ENCODE measurements at regions not wholly inside any gene's neighbourhood (a gene's known extent, or its start where the extent isn't known, plus 50 kb on each side); places are given as distances from the start of the nearest gene placed in this dataset.

- no peak for DNase-seq (ENCODE audit: low read depth)
- ChIA-PET POLR2A (no interaction called here), CTCF (no interaction called here)
- Histone ChIP-seq H3K4me3 (ENCODE audit: low read depth, low read length) (no peak overlapping the region), H3K36me3 (ENCODE audit: control insufficient read depth, insufficient read depth, low read length) (no peaks in the 10 kb centered on the region), H3K27me3 (ENCODE audit: control insufficient read depth, insufficient read depth, low read length) (no peaks in the 10 kb centered on the region)
- TF ChIP-seq, protein P1, sequence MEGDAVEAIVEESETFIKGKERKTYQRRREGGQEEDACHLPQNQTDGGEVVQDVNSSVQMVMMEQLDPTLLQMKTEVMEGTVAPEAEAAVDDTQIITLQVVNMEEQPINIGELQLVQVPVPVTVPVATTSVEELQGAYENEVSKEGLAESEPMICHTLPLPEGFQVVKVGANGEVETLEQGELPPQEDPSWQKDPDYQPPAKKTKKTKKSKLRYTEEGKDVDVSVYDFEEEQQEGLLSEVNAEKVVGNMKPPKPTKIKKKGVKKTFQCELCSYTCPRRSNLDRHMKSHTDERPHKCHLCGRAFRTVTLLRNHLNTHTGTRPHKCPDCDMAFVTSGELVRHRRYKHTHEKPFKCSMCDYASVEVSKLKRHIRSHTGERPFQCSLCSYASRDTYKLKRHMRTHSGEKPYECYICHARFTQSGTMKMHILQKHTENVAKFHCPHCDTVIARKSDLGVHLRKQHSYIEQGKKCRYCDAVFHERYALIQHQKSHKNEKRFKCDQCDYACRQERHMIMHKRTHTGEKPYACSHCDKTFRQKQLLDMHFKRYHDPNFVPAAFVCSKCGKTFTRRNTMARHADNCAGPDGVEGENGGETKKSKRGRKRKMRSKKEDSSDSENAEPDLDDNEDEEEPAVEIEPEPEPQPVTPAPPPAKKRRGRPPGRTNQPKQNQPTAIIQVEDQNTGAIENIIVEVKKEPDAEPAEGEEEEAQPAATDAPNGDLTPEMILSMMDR (IDR thresholded peaks at IDR 0.05; ENCODE audit: insufficient read depth, low read depth, low read length) = no peak
These were observed 94.9 kb downstream of the TMEM130 start for GRCh38 chr7:98774884-98775283.

DNA sequence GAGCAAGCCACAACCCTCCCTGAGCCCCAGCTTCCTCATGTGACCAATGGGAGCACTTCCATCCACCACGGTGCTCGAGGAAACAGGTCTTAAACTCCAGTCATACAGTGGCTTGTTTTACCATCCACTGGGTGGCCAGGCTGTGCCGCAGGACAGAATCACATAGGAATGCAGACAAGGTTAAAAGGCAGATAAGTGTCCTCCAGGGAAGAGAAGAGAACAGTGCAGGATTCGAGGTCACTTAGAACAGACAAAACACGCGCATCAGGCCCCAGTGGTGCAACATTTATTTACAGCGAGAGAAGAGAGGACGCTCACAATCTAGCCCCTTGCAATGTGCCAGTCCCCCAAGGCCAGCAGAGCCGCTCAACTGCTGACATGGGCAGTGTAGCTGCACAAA lies 92.8 kb downstream of the TMEM130 start:
- TF ChIP-seq, protein P1 (IDR thresholded peaks at IDR 0.05; ENCODE audit: insufficient read depth, low read depth, low read length) = no peak
- ChIA-PET POLR2A (no interaction called here), CTCF (interaction anchor here (0.7 kb wide), 1 partner anchor 27 kb away, joined by 3 read pairs; no protein-coding TSS in a partner anchor)
- Histone ChIP-seq H3K36me3 (ENCODE audit: control insufficient read depth, insufficient read depth, low read length) (no peaks in the 10 kb centered on the region), H3K27me3 (ENCODE audit: control insufficient read depth, insufficient read depth, low read length) (no peaks in the 10 kb centered on the region), H3K4me3 (ENCODE audit: low read depth, low read length) (no peak overlapping the region)
- DNase-seq (ENCODE audit: low read depth) = no peak

GRCh38 chr7:98778421-98778820 lies 91.4 kb downstream of the TMEM130 start:
- CTCF ChIA-PET = interaction anchor here (2.0 kb wide), 1 partner anchor 32 kb away, joined by 7 read pairs; no protein-coding TSS in a partner anchor
- TF ChIP-seq, protein P1 (IDR thresholded peaks at IDR 0.05; ENCODE audit: insufficient read depth, low read depth, low read length) = no peak
- POLR2A ChIA-PET = no interaction called here

DNA sequence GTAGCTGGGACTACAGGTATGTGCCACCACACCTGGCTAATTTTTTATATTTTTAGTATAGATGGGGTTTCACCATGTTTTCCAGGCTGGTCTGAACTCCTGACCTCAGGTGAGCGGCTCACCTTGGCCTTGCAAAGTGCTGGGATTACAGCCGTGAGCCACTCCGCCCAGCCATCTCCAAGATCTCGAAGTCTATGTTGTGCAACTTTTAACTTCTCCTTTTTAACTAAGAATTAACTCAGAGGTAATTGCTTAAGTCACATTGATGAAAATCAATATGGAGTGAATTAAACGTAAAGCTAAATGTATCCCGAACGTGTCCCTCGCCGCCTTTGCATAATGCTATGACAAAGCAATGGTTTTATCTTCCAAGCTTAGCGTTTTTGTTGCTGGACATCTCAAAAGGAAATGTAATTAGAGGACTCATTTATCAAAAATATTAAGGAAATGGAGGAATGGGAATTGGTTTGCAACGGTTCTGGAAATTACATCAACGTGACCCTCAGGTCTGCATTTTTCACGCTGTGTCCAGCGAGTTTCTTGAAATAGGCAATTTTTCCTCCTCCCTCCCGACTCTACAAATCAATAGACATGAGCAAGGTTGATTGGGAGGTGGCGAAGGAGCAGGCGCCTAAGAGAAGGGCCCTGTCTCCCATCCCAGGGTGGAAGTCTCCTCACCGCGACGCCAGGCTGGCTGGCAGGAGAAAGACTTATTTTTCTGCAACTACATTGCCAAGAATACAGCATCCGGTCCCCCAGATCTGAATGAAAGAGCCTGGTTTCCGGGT lies 89.8 kb downstream of the TMEM130 start:
- ChIA-PET POLR2A (no interaction called here), CTCF (interaction anchor here (2.0 kb wide), 1 partner anchor 34 kb away, joined by 7 read pairs; no protein-coding TSS in a partner anchor)
- DNase-seq (ENCODE audit: low read depth) = no peak
- Histone ChIP-seq H3K4me3 (ENCODE audit: low read depth, low read length) (no peak overlapping the region), H3K36me3 (ENCODE audit: control insufficient read depth, insufficient read depth, low read length) (no peaks in the 10 kb centered on the region), H3K27me3 (ENCODE audit: control insufficient read depth, insufficient read depth, low read length) (no peaks in the 10 kb centered on the region)
- TF ChIP-seq, protein P1 (IDR thresholded peaks at IDR 0.05; ENCODE audit: insufficient read depth, low read depth, low read length) = no peak

More at GRCh38 chr7:98778421-98778820, 91.4 kb downstream of the TMEM130 start:
- Histone ChIP-seq H3K27me3 (ENCODE audit: control insufficient read depth, insufficient read depth, low read length) (no peaks in the 10 kb centered on the region), H3K4me3 (ENCODE audit: low read depth, low read length) (no peak overlapping the region), H3K36me3 (ENCODE audit: control insufficient read depth, insufficient read depth, low read length) (no peaks in the 10 kb centered on the region)
- DNase-seq (ENCODE audit: low read depth) = no peak

DNA sequence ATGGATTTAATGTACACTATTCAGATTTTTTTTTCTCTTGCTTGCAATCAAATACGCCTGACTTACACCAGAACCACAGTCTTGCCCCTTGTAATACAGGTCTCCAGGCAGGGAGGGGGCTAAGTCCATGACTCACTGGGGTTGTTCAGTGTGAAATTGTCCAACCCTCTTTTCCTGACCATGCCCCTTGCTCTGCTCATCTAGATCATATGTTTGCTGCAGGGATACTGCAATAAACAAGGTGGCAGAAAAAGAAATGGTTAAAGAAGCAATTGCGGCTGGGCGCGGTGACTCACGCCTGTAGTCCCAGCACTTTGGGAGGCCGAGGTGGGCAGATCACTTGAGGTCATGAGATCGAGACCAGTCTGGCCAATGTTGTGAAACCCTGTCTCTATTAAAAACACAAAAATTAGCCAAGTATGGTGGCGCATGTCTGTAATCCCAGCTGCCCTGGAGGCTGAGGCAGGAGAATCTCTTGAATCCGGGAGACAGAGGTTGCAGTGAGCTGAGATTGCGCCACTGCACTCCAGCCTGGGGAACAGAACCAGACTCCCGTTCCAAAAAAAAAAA lies 85.5 kb downstream of the TMEM130 start:
- no peak for DNase-seq (ENCODE audit: low read depth)
- CTCF ChIA-PET = no interaction called here
- POLR2A ChIA-PET = no interaction called here
- no peaks in the 10 kb centered on the region for H3K27me3 ChIP-seq (ENCODE audit: control insufficient read depth, insufficient read depth, low read length)
- TF ChIP-seq, protein P1 (IDR thresholded peaks at IDR 0.05; ENCODE audit: insufficient read depth, low read depth, low read length) = no peak
- no peaks in the 10 kb centered on the region for H3K36me3 ChIP-seq (ENCODE audit: control insufficient read depth, insufficient read depth, low read length)
- H3K4me3 ChIP-seq (ENCODE audit: low read depth, low read length) = no peak overlapping the region

All from BJ (cell line).